M059J (cell line): ENCODE measurements at regions not wholly inside any gene's neighbourhood (a gene's known extent, or its start where the extent isn't known, plus 50 kb on each side); places are given as distances from the start of the nearest gene placed in this dataset.
"Not testable (repeated sequence)": the region's sequence is repeated elsewhere in the genome, so short reads cannot be mapped to it uniquely, and the experiment has no call there.

Experiments
- DNase-seq: peaks from one replicate; pipeline ENCODE4 v3.0.0-alpha.2; 2012; ENCODE audit warnings: low read depth

GRCh38 chr21:18826562-18826961 is 423.0 kb upstream of the TMPRSS15 start:
- DNase-seq: no peak

GRCh38 chr21:18831942-18832676 is 428.5 kb upstream of the TMPRSS15 start:
- DNase-seq: no peak

GRCh38 chr21:18832950-18833349 is 429.4 kb upstream of the TMPRSS15 start:
- peak; percentile 26 for DNase-seq

- DNase-seq: not testable (repeated sequence)
Measured at GRCh38 chr21:18834121-18834520, 430.5 kb upstream of the TMPRSS15 start.

- no peak for DNase-seq
Measured at GRCh38 chr21:18840239-18840638, 436.7 kb upstream of the TMPRSS15 start.

- DNase-seq: not testable (repeated sequence)
Measured at GRCh38 chr21:18857606-18858005, 454.0 kb upstream of the TMPRSS15 start.

- no peak for DNase-seq
Measured at GRCh38 chr21:18869104-18869503, 465.5 kb upstream of the TMPRSS15 start.

- DNase-seq: no peak
Measured at GRCh38 chr21:18877917-18878316, 474.3 kb upstream of the TMPRSS15 start.

- DNase-seq: no peak
Measured at GRCh38 chr21:18887922-18888602, 484.5 kb upstream of the TMPRSS15 start.

- DNase-seq: no peak
Measured at GRCh38 chr21:18893406-18893805, 489.8 kb upstream of the TMPRSS15 start.

GRCh38 chr21:18894387-18894786 is 490.8 kb upstream of the TMPRSS15 start:
- DNase-seq: no peak

- DNase-seq: no peak
Measured at GRCh38 chr21:18899261-18899660, 495.7 kb upstream of the TMPRSS15 start.

GRCh38 chr21:18902660-18903059 is 499.1 kb upstream of the TMPRSS15 start:
- DNase-seq: no peak

- DNase-seq: no peak
Measured at GRCh38 chr21:18907076-18907475, 503.5 kb upstream of the TMPRSS15 start.

GRCh38 chr21:18908641-18909040 is 505.1 kb upstream of the TMPRSS15 start:
- no peak for DNase-seq

GRCh38 chr21:18913914-18914313 is 510.3 kb upstream of the TMPRSS15 start:
- no peak for DNase-seq

GRCh38 chr21:18914570-18914969 is 511.0 kb upstream of the TMPRSS15 start:
- DNase-seq: no peak

- no peak for DNase-seq
Measured at GRCh38 chr21:18917622-18918021, 514.0 kb upstream of the TMPRSS15 start.

GRCh38 chr21:18931237-18931636 is 527.7 kb upstream of the TMPRSS15 start:
- DNase-seq: no peak

- DNase-seq: no peak
Measured at GRCh38 chr21:18937337-18937736, 533.8 kb upstream of the TMPRSS15 start.

- no peak for DNase-seq
Measured at GRCh38 chr21:18940791-18941190, 537.2 kb upstream of the TMPRSS15 start.

GRCh38 chr21:18950045-18950740 is 546.6 kb upstream of the TMPRSS15 start:
- no peak for DNase-seq
